ENCODE measurements at regions not wholly inside any gene's neighbourhood (a gene's known extent, or its start where the extent isn't known, plus 50 kb on each side); places are given as distances from the start of the nearest gene placed in this dataset.

DNA sequence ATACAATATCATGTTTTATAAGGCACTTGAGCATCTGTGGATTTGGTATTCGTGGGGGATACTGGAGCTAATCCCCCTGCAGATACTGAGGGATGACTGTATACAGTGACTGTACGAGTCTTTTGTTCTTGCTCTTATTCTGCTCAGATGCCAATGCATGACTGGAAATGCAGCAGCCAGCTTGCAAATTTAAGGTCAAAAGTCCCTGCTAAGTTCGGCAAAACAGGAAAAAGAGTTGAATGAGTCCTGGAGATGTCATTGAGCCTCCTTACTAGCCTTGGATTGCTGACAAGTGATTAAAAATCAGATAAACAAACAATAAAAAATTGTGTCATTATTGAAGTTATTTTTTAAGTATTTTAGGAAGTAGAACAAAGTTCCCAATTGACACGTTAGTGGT, 599.3 kb upstream of the IMPG1 start:
- CTCF ChIA-PET (ENCODE audit: low intra/inter-chr PET ratio, low total read pairs), result no interaction called here
- TF ChIP-seq ZNF12 (CRISPR knock-in tag; IDR thresholded peaks at IDR 0.05) (no peak), RAD21 (CRISPR knock-in tag; IDR thresholded peaks at IDR 0.05) (no peak), PITX1 (CRISPR knock-in tag; IDR thresholded peaks at IDR 0.05) (no peak)
- TF ChIP-seq, protein P1, sequence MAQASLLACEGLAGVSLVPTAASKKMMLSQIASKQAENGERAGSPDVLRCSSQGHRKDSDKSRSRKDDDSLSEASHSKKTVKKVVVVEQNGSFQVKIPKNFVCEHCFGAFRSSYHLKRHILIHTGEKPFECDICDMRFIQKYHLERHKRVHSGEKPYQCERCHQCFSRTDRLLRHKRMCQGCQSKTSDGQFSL (CRISPR knock-in tag; IDR thresholded peaks at IDR 0.05), result no peak
- H3K27me3 ChIP-seq (ENCODE audit: control insufficient read depth in 1 of 2, insufficient read depth in 2 of 2, low read length in 2 of 2), result no peaks in the 10 kb centered on the region
- H3K4me2 ChIP-seq (ENCODE audit: low read depth, low read length), result no peak overlapping the region
- no peak overlapping the region for H2AFZ ChIP-seq (ENCODE audit: low read length)
- intact Hi-C loops (cut with micrococcal nuclease; ENCODE audit: unreplicated experiment), result no loop called here
- WGBS (ENCODE audit: low lambda C conversion rate), result 1% methylated on average over 4 of the region's 4 CpGs
- FAIRE-seq, result no peak
- no peaks in the 10 kb centered on the region for H3K4me1 ChIP-seq (ENCODE audit: insufficient read depth, low read length)
- H3K4me3 ChIP-seq (replicated peaks in 1 of 3; ENCODE audit: insufficient read depth in 1 of 3, low read depth in 2 of 3, low read length in 3 of 3), result no peak overlapping the region
- H3K9ac ChIP-seq (ENCODE audit: insufficient read depth, low read depth, low read length), result no peak overlapping the region
- no peaks in the 10 kb centered on the region for H4K20me1 ChIP-seq (ENCODE audit: insufficient read depth, low read length)
- in situ Hi-C loops (cut with HindIII; ENCODE audit: extremely low pct_ligation_motif_present, low pct_unique_long_range_greater_than_20kb), result no loop called here
- H3K79me2 ChIP-seq (ENCODE audit: insufficient read depth, low read length), result no peaks in the 10 kb centered on the region
- no peak for DNase-seq (ENCODE audit: low spot score)
- no peaks in the 10 kb centered on the region for H3K9me3 ChIP-seq (ENCODE audit: low read length)
- POLR2A ChIA-PET, result no interaction called here
- ATAC-seq, result no peak
- H3K36me3 ChIP-seq (replicated peaks in 1 of 2; ENCODE audit: control insufficient read depth in 1 of 2, insufficient read depth in 2 of 2, low read length in 2 of 2), result no peaks in the 10 kb centered on the region
- no peak overlapping the region for H3K27ac ChIP-seq (ENCODE audit: extremely low read length, insufficient read depth, low read length)
- BruUV-seq (replicated peaks), result no TSS peak

DNA sequence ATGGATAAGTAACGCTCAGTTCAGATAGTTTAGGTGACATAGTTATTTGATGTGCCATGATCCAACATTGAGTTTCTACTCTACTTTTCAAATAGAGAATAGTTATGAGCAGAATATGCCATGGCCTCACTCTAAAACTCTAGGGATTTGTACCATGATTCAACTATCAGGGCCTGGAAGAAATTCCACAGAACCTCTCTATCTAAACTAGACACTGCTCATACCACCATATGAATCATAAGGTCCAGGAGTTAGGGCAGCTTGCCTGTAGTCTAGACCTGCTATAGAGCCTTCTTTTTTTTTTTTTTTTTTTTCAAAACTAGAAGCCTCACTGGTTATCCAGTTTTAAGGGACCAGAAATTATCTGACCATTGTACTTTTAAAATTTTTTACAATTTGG, 571.8 kb upstream of the IMPG1 start:
- WGBS (ENCODE audit: low lambda C conversion rate), result 0% methylated on average over 1 of the region's 1 CpG
- no peak for DNase-seq (ENCODE audit: low spot score)

More for the DNA sequence above, 571.8 kb upstream of the IMPG1 start:
- Histone ChIP-seq H3K4me3 (replicated peaks in 1 of 3; ENCODE audit: insufficient read depth in 1 of 3, low read depth in 2 of 3, low read length in 3 of 3) (no peak overlapping the region), H3K9me3 (ENCODE audit: low read length) (no peaks in the 10 kb centered on the region), H3K4me2 (ENCODE audit: low read depth, low read length) (no peak overlapping the region), H3K36me3 (replicated peaks in 1 of 2; ENCODE audit: control insufficient read depth in 1 of 2, insufficient read depth in 2 of 2, low read length in 2 of 2) (no peaks in the 10 kb centered on the region), H3K9ac (ENCODE audit: insufficient read depth, low read depth, low read length) (no peak overlapping the region), H3K27ac (ENCODE audit: extremely low read length, insufficient read depth, low read length) (no peak overlapping the region), H3K4me1 (ENCODE audit: insufficient read depth, low read length) (no peaks in the 10 kb centered on the region), H3K79me2 (ENCODE audit: insufficient read depth, low read length) (no peaks in the 10 kb centered on the region), H4K20me1 (ENCODE audit: insufficient read depth, low read length) (no peaks in the 10 kb centered on the region), H3K27me3 (ENCODE audit: control insufficient read depth in 1 of 2, insufficient read depth in 2 of 2, low read length in 2 of 2) (no peaks in the 10 kb centered on the region), H2AFZ (ENCODE audit: low read length) (no peak overlapping the region)
- no peak for TF ChIP-seq ESRRA (CRISPR knock-in tag; IDR thresholded peaks at IDR 0.05; ENCODE audit: low read depth)
- no peak for TF ChIP-seq SRSF4 (IDR thresholded peaks at IDR 0.05; ENCODE audit: low read depth, low read length, poor library complexity, severe bottlenecking)
- TF ChIP-seq, protein P2, sequence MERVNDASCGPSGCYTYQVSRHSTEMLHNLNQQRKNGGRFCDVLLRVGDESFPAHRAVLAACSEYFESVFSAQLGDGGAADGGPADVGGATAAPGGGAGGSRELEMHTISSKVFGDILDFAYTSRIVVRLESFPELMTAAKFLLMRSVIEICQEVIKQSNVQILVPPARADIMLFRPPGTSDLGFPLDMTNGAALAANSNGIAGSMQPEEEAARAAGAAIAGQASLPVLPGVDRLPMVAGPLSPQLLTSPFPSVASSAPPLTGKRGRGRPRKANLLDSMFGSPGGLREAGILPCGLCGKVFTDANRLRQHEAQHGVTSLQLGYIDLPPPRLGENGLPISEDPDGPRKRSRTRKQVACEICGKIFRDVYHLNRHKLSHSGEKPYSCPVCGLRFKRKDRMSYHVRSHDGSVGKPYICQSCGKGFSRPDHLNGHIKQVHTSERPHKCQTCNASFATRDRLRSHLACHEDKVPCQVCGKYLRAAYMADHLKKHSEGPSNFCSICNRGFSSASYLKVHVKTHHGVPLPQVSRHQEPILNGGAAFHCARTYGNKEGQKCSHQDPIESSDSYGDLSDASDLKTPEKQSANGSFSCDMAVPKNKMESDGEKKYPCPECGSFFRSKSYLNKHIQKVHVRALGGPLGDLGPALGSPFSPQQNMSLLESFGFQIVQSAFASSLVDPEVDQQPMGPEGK (CRISPR knock-in tag; IDR thresholded peaks at IDR 0.05), result no peak
- TF ChIP-seq, protein P3, sequence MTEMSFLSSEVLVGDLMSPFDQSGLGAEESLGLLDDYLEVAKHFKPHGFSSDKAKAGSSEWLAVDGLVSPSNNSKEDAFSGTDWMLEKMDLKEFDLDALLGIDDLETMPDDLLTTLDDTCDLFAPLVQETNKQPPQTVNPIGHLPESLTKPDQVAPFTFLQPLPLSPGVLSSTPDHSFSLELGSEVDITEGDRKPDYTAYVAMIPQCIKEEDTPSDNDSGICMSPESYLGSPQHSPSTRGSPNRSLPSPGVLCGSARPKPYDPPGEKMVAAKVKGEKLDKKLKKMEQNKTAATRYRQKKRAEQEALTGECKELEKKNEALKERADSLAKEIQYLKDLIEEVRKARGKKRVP (CRISPR knock-in tag; IDR thresholded peaks at IDR 0.05), result no peak
- no peak for TF ChIP-seq ZNF431 (CRISPR knock-in tag; IDR thresholded peaks at IDR 0.05; ENCODE audit: borderline replicate concordance, low read depth)
- TF ChIP-seq MED13 (CRISPR knock-in tag; IDR thresholded peaks at IDR 0.05), result no peak
- no peak for TF ChIP-seq ETV6 (CRISPR knock-in tag; conservative IDR thresholded peaks at IDR 0.05)
- TF ChIP-seq, protein P4, sequence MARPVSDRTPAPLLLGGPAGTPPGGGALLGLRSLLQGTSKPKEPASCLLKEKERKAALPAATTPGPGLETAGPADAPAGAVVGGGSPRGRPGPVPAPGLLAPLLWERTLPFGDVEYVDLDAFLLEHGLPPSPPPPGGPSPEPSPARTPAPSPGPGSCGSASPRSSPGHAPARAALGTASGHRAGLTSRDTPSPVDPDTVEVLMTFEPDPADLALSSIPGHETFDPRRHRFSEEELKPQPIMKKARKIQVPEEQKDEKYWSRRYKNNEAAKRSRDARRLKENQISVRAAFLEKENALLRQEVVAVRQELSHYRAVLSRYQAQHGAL (CRISPR knock-in tag; IDR thresholded peaks at IDR 0.05; ENCODE audit: not compliant biosample characterization), result no peak
- no peak for TF ChIP-seq ONECUT2 (CRISPR knock-in tag; IDR thresholded peaks at IDR 0.05)
- TF ChIP-seq ZNF670 (CRISPR knock-in tag; IDR thresholded peaks at IDR 0.05; ENCODE audit: borderline replicate concordance), result no peak
- no peak for TF ChIP-seq ZNF101 (CRISPR knock-in tag; IDR thresholded peaks at IDR 0.05; ENCODE audit: borderline replicate concordance, low read depth)
- TF ChIP-seq NR2C2 (CRISPR knock-in tag; IDR thresholded peaks at IDR 0.05; ENCODE audit: borderline replicate concordance), result no peak
- in situ Hi-C loops (cut with HindIII; ENCODE audit: extremely low pct_ligation_motif_present, low pct_unique_long_range_greater_than_20kb), result no loop called here
- ChIA-PET POLR2A (no interaction called here), CTCF (ENCODE audit: low intra/inter-chr PET ratio, low total read pairs) (no interaction called here)
- intact Hi-C loops (cut with micrococcal nuclease; ENCODE audit: unreplicated experiment), result no loop called here
- FAIRE-seq (no peak), ATAC-seq (no peak)
- BruUV-seq (replicated peaks), result no TSS peak

Data from HepG2 (cell line).